H9 (cell line): ENCODE measurements at regions not wholly inside any gene's neighbourhood (a gene's known extent, or its start where the extent isn't known, plus 50 kb on each side); places are given as distances from the start of the nearest gene placed in this dataset.

Source experiments
- DNase-seq: peaks from one replicate; pipeline ENCODE4 v3.0.0-alpha.2; 2017
- H2AFZ ChIP-seq: one replicate; pipeline ENCODE4 v1.6.1; 2013; ENCODE audit warnings: mild to moderate bottlenecking, low read length, control low read depth, moderate library complexity
- H2AK5ac ChIP-seq: 2 replicates; pipeline ENCODE4 v1.6.1; 2013; ENCODE audit warnings: low read length, control low read depth, mixed read lengths; ENCODE audit not compliant: insufficient read length
- H2BK120ac ChIP-seq: one replicate; pipeline ENCODE4 v1.6.1; 2013; ENCODE audit warnings: low read depth, mild to moderate bottlenecking, low read length, control low read depth, inconsistent platforms; ENCODE audit not compliant: poor library complexity, severe bottlenecking
- H2BK12ac ChIP-seq: 2 replicates; pipeline ENCODE4 v1.6.1; 2013; ENCODE audit warnings: low read length, control low read depth, mixed read lengths, low read depth; ENCODE audit not compliant: insufficient read length
- H2BK15ac ChIP-seq: 2 replicates; pipeline ENCODE4 v1.6.1; 2013; ENCODE audit warnings: low read depth, low read length, control low read depth
- H2BK20ac ChIP-seq: one replicate; pipeline ENCODE4 v1.6.1; 2013; ENCODE audit warnings: low read depth, mild to moderate bottlenecking, low read length, control low read depth, inconsistent platforms; ENCODE audit not compliant: poor library complexity, severe bottlenecking
- H2BK5ac ChIP-seq: 2 replicates; pipeline ENCODE4 v1.6.1; 2013; ENCODE audit warnings: low read length, control low read depth, mixed read lengths; ENCODE audit not compliant: insufficient read length
- H3K14ac ChIP-seq: 2 replicates; pipeline ENCODE4 v1.6.1; 2013; ENCODE audit warnings: low read length, control low read depth; ENCODE audit not compliant: insufficient read depth
- H3K18ac ChIP-seq: 2 replicates; pipeline ENCODE4 v1.6.1; 2013; ENCODE audit warnings: low read depth, mild to moderate bottlenecking, mixed read lengths, low read length, control low read depth; ENCODE audit not compliant: insufficient read length
- H3K23ac ChIP-seq: 2 replicates; pipeline ENCODE4 v1.6.1; 2013; ENCODE audit warnings: low read length, control low read depth, mixed read lengths, low read depth; ENCODE audit not compliant: insufficient read length
- H3K23me2 ChIP-seq: 2 replicates; pipeline ENCODE4 v1.6.1; 2013; ENCODE audit warnings: low read depth, mild to moderate bottlenecking, mixed read lengths, low read length, control low read depth; ENCODE audit not compliant: insufficient read length, poor library complexity, severe bottlenecking
- H3K27ac ChIP-seq: 2 replicates; pipeline ENCODE4 v1.5.1; 2013; ENCODE audit warnings: low read length, control low read depth, mixed read lengths, low read depth; ENCODE audit not compliant: insufficient read length
- H3K27me3 ChIP-seq: 2 replicates; pipeline ENCODE4 v1.6.1; 2013; ENCODE audit warnings: low read length, control low read depth, inconsistent platforms; ENCODE audit not compliant: insufficient read depth
- H3K4ac ChIP-seq: 2 replicates; pipeline ENCODE4 v1.6.1; 2013; ENCODE audit warnings: low read depth, mild to moderate bottlenecking, control low read depth, inconsistent platforms, low read length, moderate library complexity
- H3K4me1 ChIP-seq: 2 replicates; pipeline ENCODE4 v1.6.1; 2013; ENCODE audit warnings: low read length, control low read depth, inconsistent platforms; ENCODE audit not compliant: insufficient read depth
- H3K4me2 ChIP-seq: 2 replicates; pipeline ENCODE4 v1.6.1; 2013; ENCODE audit warnings: low read length, control low read depth, mixed read lengths; ENCODE audit not compliant: insufficient read length, insufficient read depth
- H3K56ac ChIP-seq: 2 replicates; pipeline ENCODE4 v1.6.1; 2013; ENCODE audit warnings: low read depth, mild to moderate bottlenecking, mixed read lengths, low read length, control low read depth; ENCODE audit not compliant: insufficient read length
- H3K79me1 ChIP-seq: 2 replicates; pipeline ENCODE4 v1.6.1; 2013; ENCODE audit warnings: low read depth, mild to moderate bottlenecking, moderate library complexity, low read length, control low read depth, inconsistent platforms; ENCODE audit not compliant: insufficient read depth, poor library complexity, severe bottlenecking
- H3K79me2 ChIP-seq: 2 replicates; pipeline ENCODE4 v1.6.1; 2013; ENCODE audit warnings: low read length, control low read depth, inconsistent platforms; ENCODE audit not compliant: insufficient read depth
- H3K9ac ChIP-seq: 2 replicates; pipeline ENCODE4 v1.6.1; 2013; ENCODE audit warnings: low read length, control low read depth, mixed read lengths; ENCODE audit not compliant: insufficient read length; ENCODE audit errors: extremely low read depth
- H3K9me3 ChIP-seq: one replicate; pipeline ENCODE4 v1.6.1; 2013; ENCODE audit warnings: low read depth, low read length, inconsistent platforms; ENCODE audit not compliant: control insufficient read depth
- H3T11ph ChIP-seq: one replicate; pipeline ENCODE4 v1.6.1; 2013; ENCODE audit warnings: mild to moderate bottlenecking, low read length, control low read depth, inconsistent platforms
- H4K20me1 ChIP-seq: one replicate; pipeline ENCODE4 v1.6.1; 2013; ENCODE audit not compliant: control insufficient read depth, insufficient read length, insufficient read depth
- H4K5ac ChIP-seq: 2 replicates; pipeline ENCODE4 v1.6.1; 2013; ENCODE audit warnings: low read depth, mild to moderate bottlenecking, mixed read lengths, low read length, control low read depth; ENCODE audit not compliant: insufficient read length
- H4K8ac ChIP-seq: replicated peaks from 2 replicates; pipeline ENCODE4 v1.6.1; 2013; ENCODE audit warnings: low read length, control low read depth, mixed read lengths, low read depth; ENCODE audit not compliant: insufficient read length
- H4K91ac ChIP-seq: 2 replicates; pipeline ENCODE4 v1.6.1; 2013; ENCODE audit warnings: low read depth, mild to moderate bottlenecking, moderate library complexity, mixed read lengths, low read length, control low read depth; ENCODE audit not compliant: insufficient read length
- H3K27ac Mint-ChIP-seq, 3 experiments: 2 replicates in 2 of 3; 3 replicates in 1 of 3; pipeline ENCODE4 v1.8.0; 2020 to 2021; ENCODE audit warnings: mixed read lengths in 3 of 3, mild to moderate bottlenecking in 1 of 3, moderate library complexity in 1 of 3
- H3K27me3 Mint-ChIP-seq: 2 replicates; pipeline ENCODE4 v1.8.0; 2021; ENCODE audit warnings: low read depth, mild to moderate bottlenecking, moderate library complexity, mixed read lengths
- H3K36me3 Mint-ChIP-seq, 3 experiments: 2 replicates in 2 of 3; 3 replicates in 1 of 3; pipeline ENCODE4 v1.8.0; 2020 to 2021; ENCODE audit warnings: low read depth in 3 of 3, mixed read lengths in 3 of 3; ENCODE audit not compliant: insufficient read depth in 1 of 3
- H3K4me1 Mint-ChIP-seq, 2 experiments: 2 replicates each; pipeline ENCODE4 v1.8.0; 2020; ENCODE audit warnings: mixed read lengths in 2 of 2
- H3K4me3 Mint-ChIP-seq, 2 experiments: 2 replicates in 1 of 2; 3 replicates in 1 of 2; pipeline ENCODE4 v1.8.0; 2020 to 2021; ENCODE audit warnings: mild to moderate bottlenecking in 2 of 2, mixed read lengths in 2 of 2, moderate library complexity in 1 of 2
- H3K9me3 Mint-ChIP-seq, 2 experiments: 2 replicates in 1 of 2; 3 replicates in 1 of 2; pipeline ENCODE4 v1.8.0; 2020; ENCODE audit warnings: mild to moderate bottlenecking in 2 of 2, mixed read lengths in 2 of 2, moderate library complexity in 1 of 2
- CTCF ChIP-seq: fragments of 200-600 bp; sonication (generic); conservative IDR thresholded peaks from 3 replicates; pipeline ENCODE4 v1.8.0; 2021; ENCODE audit warnings: antibody characterized with exemption, mild to moderate bottlenecking
- WGBS: extraction: QIAGEN DNeasy Blood & Tissue Kit; methylation state at CpG from one replicate; pipeline ENCODE4 v1.1.7; 2013; ENCODE audit warnings: missing lambda C conversion rate, low lambda C conversion rate, mixed read lengths; ENCODE audit not compliant: insufficient read length; ENCODE audit errors: extremely low coverage; 5-methylcytosine and 5-hydroxymethylcytosine counted together

- no peak overlapping the region for H2AFZ ChIP-seq
- no peak overlapping the region for H2BK12ac ChIP-seq
- H3K4ac ChIP-seq = no peak overlapping the region
These were observed 168.0 kb downstream of the LPIN1 start for GRCh38 chr2:11914455-11914854.

More at GRCh38 chr2:11914455-11914854, 168.0 kb downstream of the LPIN1 start:
- Histone ChIP-seq H3K23me2 (no peaks in the 10 kb centered on the region), H3K27me3 (no peaks in the 10 kb centered on the region), H3K56ac (no peak overlapping the region), H3K4me1 (no peaks in the 10 kb centered on the region), H4K5ac (no peak overlapping the region), H4K20me1 (no peaks in the 10 kb centered on the region), H2BK20ac (no peak overlapping the region), H4K8ac (no peak overlapping the region), H2BK5ac (no peak overlapping the region), H3K4me2 (no peak overlapping the region), H2BK120ac (no peak overlapping the region), H3K27ac (no peak overlapping the region), H3K18ac (no peak overlapping the region), H3K23ac (no peak overlapping the region), H2AK5ac (no peak overlapping the region), H3K79me1 (no peaks in the 10 kb centered on the region), H3K9ac (no peak overlapping the region), H3T11ph (no peak overlapping the region), H3K14ac (no peak overlapping the region), H3K9me3 (no peaks in the 10 kb centered on the region), H4K91ac (no peak overlapping the region), H2BK15ac (no peak overlapping the region), H3K79me2 (no peaks in the 10 kb centered on the region)
- Mint-ChIP-seq H3K27me3 (no peaks in the 10 kb centered on the region), H3K36me3 (peaks cover 0 to 8% (median 0%) of the 10 kb centered on the region in 3 experiments; a peak in 2 of 7 replicates), H3K27ac (no peak overlapping the region), H3K4me3 (no peak overlapping the region), H3K9me3 (peaks cover 5 to 7% of the 10 kb centered on the region in 2 experiments; a peak in 4 of 5 replicates), H3K4me1 (no peaks in the 10 kb centered on the region)
- no peak for DNase-seq
- no CpG with 5 or more reads among the region's 7 CpGs for WGBS
- TF ChIP-seq CTCF = no peak
